Spleen (tissue), 7 donors: ENCODE measurements at regions not wholly inside any gene's neighbourhood (a gene's known extent, or its start where the extent isn't known, plus 50 kb on each side); places are given as distances from the start of the nearest gene placed in this dataset.

Source experiments
- POLR2A ChIP-seq, 3 donors: fragments of 450-650 bp; IDR thresholded peaks; one replicate each; pipeline ENCODE4 v1.5.1; 2017; ENCODE audit warnings: antibody characterized with exemption in 3 of 3, mild to moderate bottlenecking in 1 of 3
- POLR2AphosphoS5 ChIP-seq, 3 donors: sonication (generic); formaldehyde crosslinking; IDR thresholded peaks; one replicate each; pipeline ENCODE4 v1.5.1; 2017; ENCODE audit warnings: antibody characterized with exemption in 3 of 3
- TF ChIP-seq, protein P1 (sequence below), 11 experiments: fragments of 200-600 bp in 7 of 11; fragments of 450-650 bp in 4 of 11; sonication (generic) in 4 of 11; IDR thresholded peaks in 8 of 11; conservative IDR thresholded peaks in 3 of 11; 1 replicate in 7 of 11; 2 replicates in 4 of 11; pipeline versions ENCODE4 v1.4.0 to v1.8.0; 2016 to 2021; ENCODE audit warnings: antibody characterized with exemption in 11 of 11, inconsistent platforms in 4 of 11, mild to moderate bottlenecking in 1 of 11
- donor health status: DM: no; HTN: no; CAD: no; lungs with moderate emphysema.
- donor health status: DM: no; HTN: no; CAD: no.
- donor health status: DM: no; HTN: no; CAD: no.

DNA sequence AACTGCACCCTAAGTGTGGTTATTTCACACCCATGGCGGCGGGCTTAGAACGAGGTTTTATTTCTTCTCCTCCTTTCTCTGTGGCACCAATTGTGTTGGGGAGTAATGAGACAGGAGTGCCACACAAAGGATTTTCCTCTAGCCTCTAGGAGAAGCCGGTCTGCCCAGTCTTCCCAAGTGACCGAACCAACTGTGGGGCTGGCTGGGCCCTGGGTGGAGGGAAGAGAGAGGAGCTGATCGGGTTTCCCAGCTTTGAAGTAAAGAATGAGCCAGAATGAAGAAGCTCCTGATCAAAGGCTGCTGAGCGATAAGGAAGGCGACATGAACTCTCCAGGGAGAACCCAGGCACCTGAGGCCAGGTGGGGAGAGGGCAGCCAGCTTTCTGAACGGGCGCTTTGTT, 616.0 kb upstream of the BTBD3 start:
- TF ChIP-seq, protein P1, sequence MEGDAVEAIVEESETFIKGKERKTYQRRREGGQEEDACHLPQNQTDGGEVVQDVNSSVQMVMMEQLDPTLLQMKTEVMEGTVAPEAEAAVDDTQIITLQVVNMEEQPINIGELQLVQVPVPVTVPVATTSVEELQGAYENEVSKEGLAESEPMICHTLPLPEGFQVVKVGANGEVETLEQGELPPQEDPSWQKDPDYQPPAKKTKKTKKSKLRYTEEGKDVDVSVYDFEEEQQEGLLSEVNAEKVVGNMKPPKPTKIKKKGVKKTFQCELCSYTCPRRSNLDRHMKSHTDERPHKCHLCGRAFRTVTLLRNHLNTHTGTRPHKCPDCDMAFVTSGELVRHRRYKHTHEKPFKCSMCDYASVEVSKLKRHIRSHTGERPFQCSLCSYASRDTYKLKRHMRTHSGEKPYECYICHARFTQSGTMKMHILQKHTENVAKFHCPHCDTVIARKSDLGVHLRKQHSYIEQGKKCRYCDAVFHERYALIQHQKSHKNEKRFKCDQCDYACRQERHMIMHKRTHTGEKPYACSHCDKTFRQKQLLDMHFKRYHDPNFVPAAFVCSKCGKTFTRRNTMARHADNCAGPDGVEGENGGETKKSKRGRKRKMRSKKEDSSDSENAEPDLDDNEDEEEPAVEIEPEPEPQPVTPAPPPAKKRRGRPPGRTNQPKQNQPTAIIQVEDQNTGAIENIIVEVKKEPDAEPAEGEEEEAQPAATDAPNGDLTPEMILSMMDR (IDR thresholded peaks at IDR 0.05 in 8 of 11, conservative IDR thresholded peaks at IDR 0.05 in 3 of 11), result no peak
- TF ChIP-seq POLR2AphosphoS5 (IDR thresholded peaks at IDR 0.05) (no peak), POLR2A (IDR thresholded peaks at IDR 0.05) (no peak)
